ENCODE measurements at regions not wholly inside any gene's neighbourhood (a gene's known extent, or its start where the extent isn't known, plus 50 kb on each side); places are given as distances from the start of the nearest gene placed in this dataset.

DNA sequence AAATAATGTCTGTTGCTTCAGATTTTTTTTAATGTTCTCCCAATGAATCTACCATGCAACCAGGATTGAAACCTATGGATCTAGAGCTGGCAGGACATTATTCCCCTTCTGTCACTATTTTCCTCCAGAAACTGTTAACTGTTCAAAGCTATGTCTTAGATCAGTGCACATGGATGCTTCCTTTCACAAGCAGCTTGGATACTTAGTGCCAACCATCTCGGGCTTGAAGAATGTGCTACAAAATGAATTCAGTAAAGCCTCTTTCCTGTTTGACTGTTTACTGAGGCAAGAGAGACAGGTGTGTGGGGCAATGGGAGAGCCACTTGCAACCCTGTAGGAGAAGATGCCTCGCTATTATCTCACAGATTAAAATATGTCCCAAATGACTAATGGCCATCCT, 774.8 kb downstream of the KCTD16 start:
- Histone ChIP-seq H2AFZ (ENCODE audit: low read length) (no peak overlapping the region), H3K79me2 (ENCODE audit: insufficient read depth, low read length) (no peaks in the 10 kb centered on the region), H3K27ac (ENCODE audit: low read depth, low read length, poor library complexity, severe bottlenecking) (no peak overlapping the region), H3K9ac (ENCODE audit: low read length) (no peak overlapping the region), H3K4me1 (ENCODE audit: insufficient read depth, low read length, severe bottlenecking) (no peaks in the 10 kb centered on the region), H3K4me3 (ENCODE audit: low read depth, low read length, poor library complexity, severe bottlenecking) (no peak overlapping the region), H3K4me2 (ENCODE audit: low read length) (no peak overlapping the region), H4K20me1 (ENCODE audit: insufficient read depth, low read length) (no peaks in the 10 kb centered on the region), H3K9me3 (ENCODE audit: low read length) (no peaks in the 10 kb centered on the region), H3K9me2 (ENCODE audit: low read depth, low read length) (no peaks in the 10 kb centered on the region), H3K27me3 (ENCODE audit: insufficient read depth, low read length) (no peaks in the 10 kb centered on the region), H3K36me3 (ENCODE audit: insufficient read depth, low read length) (no peaks in the 10 kb centered on the region), H3F3A (ENCODE audit: insufficient read depth, low read length) (no peaks in the 10 kb centered on the region)
- TF ChIP-seq, protein P1, sequence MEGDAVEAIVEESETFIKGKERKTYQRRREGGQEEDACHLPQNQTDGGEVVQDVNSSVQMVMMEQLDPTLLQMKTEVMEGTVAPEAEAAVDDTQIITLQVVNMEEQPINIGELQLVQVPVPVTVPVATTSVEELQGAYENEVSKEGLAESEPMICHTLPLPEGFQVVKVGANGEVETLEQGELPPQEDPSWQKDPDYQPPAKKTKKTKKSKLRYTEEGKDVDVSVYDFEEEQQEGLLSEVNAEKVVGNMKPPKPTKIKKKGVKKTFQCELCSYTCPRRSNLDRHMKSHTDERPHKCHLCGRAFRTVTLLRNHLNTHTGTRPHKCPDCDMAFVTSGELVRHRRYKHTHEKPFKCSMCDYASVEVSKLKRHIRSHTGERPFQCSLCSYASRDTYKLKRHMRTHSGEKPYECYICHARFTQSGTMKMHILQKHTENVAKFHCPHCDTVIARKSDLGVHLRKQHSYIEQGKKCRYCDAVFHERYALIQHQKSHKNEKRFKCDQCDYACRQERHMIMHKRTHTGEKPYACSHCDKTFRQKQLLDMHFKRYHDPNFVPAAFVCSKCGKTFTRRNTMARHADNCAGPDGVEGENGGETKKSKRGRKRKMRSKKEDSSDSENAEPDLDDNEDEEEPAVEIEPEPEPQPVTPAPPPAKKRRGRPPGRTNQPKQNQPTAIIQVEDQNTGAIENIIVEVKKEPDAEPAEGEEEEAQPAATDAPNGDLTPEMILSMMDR (IDR thresholded peaks at IDR 0.05; ENCODE audit: low read length) = no peak
- no peak for TF ChIP-seq EZH2 (IDR thresholded peaks at IDR 0.05; ENCODE audit: borderline replicate concordance, low read length)

- no peaks in the 10 kb centered on the region for H3K9me2 ChIP-seq (ENCODE audit: low read depth, low read length)
- H3K4me2 ChIP-seq (ENCODE audit: low read length) = no peak overlapping the region
- H3F3A ChIP-seq (ENCODE audit: insufficient read depth, low read length) = no peaks in the 10 kb centered on the region
- no peak for TF ChIP-seq EZH2 (IDR thresholded peaks at IDR 0.05; ENCODE audit: borderline replicate concordance, low read length)
- TF ChIP-seq, protein P1 (IDR thresholded peaks at IDR 0.05; ENCODE audit: low read length) = no peak
- H3K4me1 ChIP-seq (ENCODE audit: insufficient read depth, low read length, severe bottlenecking) = no peaks in the 10 kb centered on the region
- no peak overlapping the region for H2AFZ ChIP-seq (ENCODE audit: low read length)
- H3K36me3 ChIP-seq (ENCODE audit: insufficient read depth, low read length) = no peaks in the 10 kb centered on the region
- H3K79me2 ChIP-seq (ENCODE audit: insufficient read depth, low read length) = no peaks in the 10 kb centered on the region
- H3K9me3 ChIP-seq (ENCODE audit: low read length) = no peaks in the 10 kb centered on the region
- H3K27me3 ChIP-seq (ENCODE audit: insufficient read depth, low read length) = no peaks in the 10 kb centered on the region
- no peaks in the 10 kb centered on the region for H4K20me1 ChIP-seq (ENCODE audit: insufficient read depth, low read length)
- no peak overlapping the region for H3K4me3 ChIP-seq (ENCODE audit: low read depth, low read length, poor library complexity, severe bottlenecking)
- H3K27ac ChIP-seq (ENCODE audit: low read depth, low read length, poor library complexity, severe bottlenecking) = no peak overlapping the region
- no peak overlapping the region for H3K9ac ChIP-seq (ENCODE audit: low read length)
These were observed 774.3 kb downstream of the KCTD16 start for GRCh38 chr5:144944936-144945335.

DNA sequence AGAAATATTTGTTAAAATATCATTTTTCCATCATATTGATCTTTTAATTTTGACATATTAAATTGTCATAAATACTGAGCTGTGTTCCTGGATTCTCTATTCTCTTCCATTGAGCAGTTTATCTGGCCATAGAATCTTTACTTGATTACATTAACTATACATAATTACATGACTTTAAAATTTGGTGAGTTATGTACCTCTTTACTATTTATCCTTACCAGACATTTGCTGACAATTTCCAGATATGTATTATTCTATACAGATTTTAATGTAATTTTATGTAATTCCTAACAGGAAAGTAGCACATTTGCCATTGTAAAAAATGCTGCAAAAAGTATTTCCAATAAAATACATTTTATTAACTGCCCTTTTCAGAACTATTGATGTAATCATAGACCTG, 770.3 kb downstream of the KCTD16 start:
- Histone ChIP-seq H3K9me2 (ENCODE audit: low read depth, low read length) (no peaks in the 10 kb centered on the region), H3K27ac (ENCODE audit: low read depth, low read length, poor library complexity, severe bottlenecking) (no peak overlapping the region), H3K36me3 (ENCODE audit: insufficient read depth, low read length) (no peaks in the 10 kb centered on the region), H2AFZ (ENCODE audit: low read length) (no peak overlapping the region), H3K9ac (ENCODE audit: low read length) (no peak overlapping the region), H3K27me3 (ENCODE audit: insufficient read depth, low read length) (no peaks in the 10 kb centered on the region), H3K4me2 (ENCODE audit: low read length) (no peak overlapping the region), H3K4me3 (ENCODE audit: low read depth, low read length, poor library complexity, severe bottlenecking) (no peak overlapping the region), H3K79me2 (ENCODE audit: insufficient read depth, low read length) (no peaks in the 10 kb centered on the region), H3F3A (ENCODE audit: insufficient read depth, low read length) (no peaks in the 10 kb centered on the region), H3K4me1 (ENCODE audit: insufficient read depth, low read length, severe bottlenecking) (no peaks in the 10 kb centered on the region), H3K9me3 (ENCODE audit: low read length) (no peaks in the 10 kb centered on the region), H4K20me1 (ENCODE audit: insufficient read depth, low read length) (no peaks in the 10 kb centered on the region)
- TF ChIP-seq EZH2 (IDR thresholded peaks at IDR 0.05; ENCODE audit: borderline replicate concordance, low read length) = no peak
- TF ChIP-seq, protein P1 (IDR thresholded peaks at IDR 0.05; ENCODE audit: low read length) = no peak

Measured in OCI-LY1 (cell line).